ENCODE measurements at regions not wholly inside any gene's neighbourhood (a gene's known extent, or its start where the extent isn't known, plus 50 kb on each side); places are given as distances from the start of the nearest gene placed in this dataset.
"Not testable (repeated sequence)": the region's sequence is repeated elsewhere in the genome, so short reads cannot be mapped to it uniquely, and the experiment has no call there.

DNA sequence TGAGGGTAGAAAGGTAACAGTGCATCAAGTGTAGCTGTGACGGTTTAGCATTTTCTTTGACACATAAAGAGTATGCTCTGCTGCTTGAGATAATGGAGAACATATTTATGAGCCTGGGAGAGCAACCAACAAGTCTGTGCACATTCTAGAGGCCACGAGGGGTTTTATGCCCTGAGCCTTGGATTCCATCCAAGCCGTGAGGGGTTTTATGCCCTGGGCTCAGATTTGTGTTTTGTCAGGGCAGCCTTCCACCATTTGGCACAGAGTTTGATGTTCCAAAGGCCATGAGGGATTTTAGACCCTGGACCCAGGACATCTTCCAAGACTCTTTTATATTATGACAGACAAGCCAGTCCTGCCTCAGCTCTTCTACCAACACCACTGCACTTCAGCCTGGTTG, 106.4 kb downstream of the ZNF486 start:
- H3K9me3 Mint-ChIP-seq (ENCODE audit: unreplicated experiment), result peaks cover 1% of the 10 kb centered on the region
- peaks cover 1% of the 10 kb centered on the region for H3K27me3 Mint-ChIP-seq (ENCODE audit: unreplicated experiment)
- H3K27ac Mint-ChIP-seq (ENCODE audit: unreplicated experiment), result no peak overlapping the region
- H3K4me1 Mint-ChIP-seq (ENCODE audit: low read depth, unreplicated experiment), result peaks cover 6% of the 10 kb centered on the region
- H3K36me3 Mint-ChIP-seq (ENCODE audit: unreplicated experiment), result no peaks in the 10 kb centered on the region
- no peak overlapping the region for H3K4me3 Mint-ChIP-seq (ENCODE audit: unreplicated experiment)
- TF ChIP-seq, protein P1, sequence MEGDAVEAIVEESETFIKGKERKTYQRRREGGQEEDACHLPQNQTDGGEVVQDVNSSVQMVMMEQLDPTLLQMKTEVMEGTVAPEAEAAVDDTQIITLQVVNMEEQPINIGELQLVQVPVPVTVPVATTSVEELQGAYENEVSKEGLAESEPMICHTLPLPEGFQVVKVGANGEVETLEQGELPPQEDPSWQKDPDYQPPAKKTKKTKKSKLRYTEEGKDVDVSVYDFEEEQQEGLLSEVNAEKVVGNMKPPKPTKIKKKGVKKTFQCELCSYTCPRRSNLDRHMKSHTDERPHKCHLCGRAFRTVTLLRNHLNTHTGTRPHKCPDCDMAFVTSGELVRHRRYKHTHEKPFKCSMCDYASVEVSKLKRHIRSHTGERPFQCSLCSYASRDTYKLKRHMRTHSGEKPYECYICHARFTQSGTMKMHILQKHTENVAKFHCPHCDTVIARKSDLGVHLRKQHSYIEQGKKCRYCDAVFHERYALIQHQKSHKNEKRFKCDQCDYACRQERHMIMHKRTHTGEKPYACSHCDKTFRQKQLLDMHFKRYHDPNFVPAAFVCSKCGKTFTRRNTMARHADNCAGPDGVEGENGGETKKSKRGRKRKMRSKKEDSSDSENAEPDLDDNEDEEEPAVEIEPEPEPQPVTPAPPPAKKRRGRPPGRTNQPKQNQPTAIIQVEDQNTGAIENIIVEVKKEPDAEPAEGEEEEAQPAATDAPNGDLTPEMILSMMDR (IDR thresholded peaks at IDR 0.05; ENCODE audit: partially characterized antibody, unreplicated experiment), result no peak
- no peak for DNase-seq

DNA sequence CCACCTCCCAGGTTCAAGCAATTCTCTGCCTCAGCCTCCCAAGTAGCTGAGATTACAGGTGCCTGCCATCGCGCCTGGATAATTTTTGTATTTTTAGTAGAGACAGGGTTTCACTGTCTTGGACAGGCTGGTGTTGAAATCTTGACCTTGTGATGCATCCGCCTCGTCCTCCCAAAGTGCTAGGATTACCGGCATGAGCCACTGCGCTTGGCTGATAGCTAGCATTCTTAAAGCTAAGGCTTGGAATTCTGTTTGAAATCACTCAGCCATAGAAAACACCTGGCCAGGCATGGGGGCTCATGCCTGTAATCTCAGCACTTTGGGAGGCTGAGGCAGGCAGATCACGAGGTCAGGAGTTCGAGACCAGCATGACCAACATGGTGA, 105.6 kb downstream of the ZNF486 start:
- not testable (repeated sequence) for H3K9me3 Mint-ChIP-seq (ENCODE audit: unreplicated experiment); H3K36me3 Mint-ChIP-seq (ENCODE audit: unreplicated experiment); DNase-seq; H3K27ac Mint-ChIP-seq (ENCODE audit: unreplicated experiment); H3K27me3 Mint-ChIP-seq (ENCODE audit: unreplicated experiment); H3K4me3 Mint-ChIP-seq (ENCODE audit: unreplicated experiment); H3K4me1 Mint-ChIP-seq (ENCODE audit: low read depth, unreplicated experiment)

GRCh38 chr19:20271927-20272626, 105.1 kb downstream of the ZNF486 start:
- not testable (repeated sequence) for H3K4me3 Mint-ChIP-seq (ENCODE audit: unreplicated experiment); H3K27ac Mint-ChIP-seq (ENCODE audit: unreplicated experiment); H3K9me3 Mint-ChIP-seq (ENCODE audit: unreplicated experiment); H3K36me3 Mint-ChIP-seq (ENCODE audit: unreplicated experiment); DNase-seq; H3K27me3 Mint-ChIP-seq (ENCODE audit: unreplicated experiment); H3K4me1 Mint-ChIP-seq (ENCODE audit: low read depth, unreplicated experiment)

DNA sequence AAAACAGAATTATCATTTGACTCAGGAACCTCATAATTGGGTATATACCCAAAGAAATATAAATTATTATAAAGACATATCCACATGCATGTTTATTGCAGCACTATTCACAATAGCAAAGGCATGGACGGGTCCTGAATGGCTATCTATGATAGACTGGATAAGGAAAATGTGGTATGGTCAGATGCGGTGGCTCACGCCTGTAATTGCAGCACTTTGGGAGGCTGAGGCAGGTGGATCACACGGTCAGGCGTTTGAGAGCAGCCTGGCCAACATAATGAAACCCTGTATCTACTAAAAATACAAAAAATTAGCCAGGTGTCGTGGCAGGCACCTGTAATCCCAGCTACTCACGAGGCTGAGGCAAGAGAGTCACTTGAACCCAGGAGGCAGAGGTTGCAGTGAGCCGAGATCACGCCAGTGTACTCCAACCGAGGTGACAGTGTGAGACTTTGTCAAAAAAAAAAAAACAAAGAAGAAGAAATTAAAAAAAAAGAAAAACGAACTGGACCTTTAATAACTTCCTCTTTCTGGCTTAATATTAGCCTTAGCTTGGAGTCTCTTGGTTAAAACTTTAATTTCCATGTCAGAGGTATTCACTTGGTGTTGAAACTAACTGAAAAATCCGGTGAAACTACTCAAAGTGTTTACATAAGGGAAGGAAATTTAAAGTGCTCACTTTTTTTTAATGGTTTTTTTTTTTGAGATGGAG, 104.4 kb downstream of the ZNF486 start:
- Mint-ChIP-seq H3K4me3 (ENCODE audit: unreplicated experiment) (no peak overlapping the region), H3K27ac (ENCODE audit: unreplicated experiment) (no peak overlapping the region), H3K36me3 (ENCODE audit: unreplicated experiment) (no peaks in the 10 kb centered on the region), H3K4me1 (ENCODE audit: low read depth, unreplicated experiment) (no peaks in the 10 kb centered on the region), H3K9me3 (ENCODE audit: unreplicated experiment) (no peaks in the 10 kb centered on the region), H3K27me3 (ENCODE audit: unreplicated experiment) (peaks cover 1% of the 10 kb centered on the region)
- no peak for DNase-seq
- TF ChIP-seq, protein P1 (IDR thresholded peaks at IDR 0.05; ENCODE audit: partially characterized antibody, unreplicated experiment), result no peak

DNA sequence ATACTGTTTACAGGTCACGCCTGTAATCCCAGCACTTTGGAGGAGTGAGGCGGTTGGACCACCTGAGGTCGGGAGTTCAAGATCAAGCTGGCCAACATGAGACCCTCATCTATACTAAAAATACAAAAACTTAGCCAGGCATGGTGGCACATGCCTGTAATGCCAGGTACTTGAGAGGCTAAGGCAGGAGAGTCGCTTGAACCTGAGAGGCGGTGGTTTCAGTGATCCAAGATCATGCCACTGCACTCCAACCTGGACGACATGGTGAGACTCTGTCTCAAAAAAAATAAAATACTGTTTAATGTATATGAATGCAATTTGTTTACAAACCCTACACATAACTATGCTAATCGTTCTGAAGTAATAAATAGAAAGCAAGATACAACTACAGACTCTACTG, 102.4 kb downstream of the ZNF486 start:
- H3K27me3 Mint-ChIP-seq (ENCODE audit: unreplicated experiment), result peaks cover 1% of the 10 kb centered on the region
- H3K9me3 Mint-ChIP-seq (ENCODE audit: unreplicated experiment), result no peaks in the 10 kb centered on the region
- TF ChIP-seq, protein P1 (IDR thresholded peaks at IDR 0.05; ENCODE audit: partially characterized antibody, unreplicated experiment), result no peak
- DNase-seq, result no peak
- H3K4me1 Mint-ChIP-seq (ENCODE audit: low read depth, unreplicated experiment), result no peaks in the 10 kb centered on the region
- no peaks in the 10 kb centered on the region for H3K36me3 Mint-ChIP-seq (ENCODE audit: unreplicated experiment)
- H3K27ac Mint-ChIP-seq (ENCODE audit: unreplicated experiment), result no peak overlapping the region
- H3K4me3 Mint-ChIP-seq (ENCODE audit: unreplicated experiment), result no peak overlapping the region

GRCh38 chr19:20261513-20261912, 94.5 kb downstream of the ZNF486 start:
- H3K4me3 Mint-ChIP-seq (ENCODE audit: unreplicated experiment); H3K4me1 Mint-ChIP-seq (ENCODE audit: low read depth, unreplicated experiment); H3K9me3 Mint-ChIP-seq (ENCODE audit: unreplicated experiment); DNase-seq; H3K27me3 Mint-ChIP-seq (ENCODE audit: unreplicated experiment); H3K27ac Mint-ChIP-seq (ENCODE audit: unreplicated experiment); H3K36me3 Mint-ChIP-seq (ENCODE audit: unreplicated experiment): not testable (repeated sequence)

DNA sequence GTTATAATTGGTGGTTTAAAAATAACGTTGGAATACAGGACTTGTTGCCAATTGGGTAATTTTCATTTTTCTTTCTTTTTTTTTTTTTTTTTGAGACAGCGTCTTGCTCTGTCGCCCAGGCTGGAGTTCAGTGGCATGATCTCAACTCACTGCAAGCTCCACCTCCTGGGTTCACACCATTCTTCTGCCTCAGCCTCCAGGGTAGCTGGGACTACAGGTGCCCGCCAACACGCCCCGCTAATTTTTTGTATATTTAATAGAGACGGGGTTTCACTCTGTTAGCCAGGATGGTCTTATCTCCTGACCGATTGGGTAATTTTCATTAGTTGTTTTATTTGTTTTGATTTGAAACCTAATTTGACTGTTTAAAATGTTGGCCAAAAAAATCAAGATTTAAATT, 93.7 kb downstream of the ZNF486 start:
- H3K4me3 Mint-ChIP-seq (ENCODE audit: unreplicated experiment); H3K27me3 Mint-ChIP-seq (ENCODE audit: unreplicated experiment); DNase-seq; H3K9me3 Mint-ChIP-seq (ENCODE audit: unreplicated experiment); H3K27ac Mint-ChIP-seq (ENCODE audit: unreplicated experiment); H3K36me3 Mint-ChIP-seq (ENCODE audit: unreplicated experiment); H3K4me1 Mint-ChIP-seq (ENCODE audit: low read depth, unreplicated experiment): not testable (repeated sequence)

All from glutamatergic neuron (in vitro differentiated cells).